Tibial nerve (tissue), 3 donors: ENCODE measurements at regions not wholly inside any gene's neighbourhood (a gene's known extent, or its start where the extent isn't known, plus 50 kb on each side); places are given as distances from the start of the nearest gene placed in this dataset.

Source experiments
- POLR2A ChIP-seq, 2 donors: fragments of 450-650 bp; IDR thresholded peaks; one replicate each; pipeline ENCODE4 v1.6.1; 2017; ENCODE audit warnings: antibody characterized with exemption in 2 of 2, mild to moderate bottlenecking in 2 of 2, moderate library complexity in 2 of 2
- TF ChIP-seq, protein P1 (sequence below), 5 experiments: fragments of 200-600 bp in 3 of 5; fragments of 450-650 bp in 2 of 5; sonication (generic) in 3 of 5; IDR thresholded peaks; one replicate each; pipeline ENCODE4 v1.5.1; 2016 to 2019; ENCODE audit warnings: antibody characterized with exemption in 5 of 5, mild to moderate bottlenecking in 3 of 5, moderate library complexity in 2 of 5

DNA sequence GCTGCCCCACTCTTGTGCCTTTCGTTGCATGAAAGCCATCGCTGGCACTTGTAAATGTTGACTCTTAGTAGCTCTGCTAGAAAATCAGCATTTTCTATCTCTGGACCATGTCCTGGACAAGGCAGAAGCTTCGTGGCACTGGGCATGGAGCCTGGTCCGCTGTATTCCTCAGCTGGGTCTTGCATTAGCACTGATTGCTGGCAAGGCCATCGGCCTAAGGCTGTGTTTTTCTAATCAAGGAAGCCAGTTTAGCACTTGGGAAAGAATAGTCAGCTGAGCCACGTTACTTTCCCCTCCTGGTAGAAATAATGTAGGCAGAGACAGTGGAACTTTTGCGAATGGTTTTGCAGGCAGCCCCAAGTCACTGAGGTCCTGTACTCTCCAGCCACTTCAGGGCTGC, 180.2 kb upstream of the EOLA2 start:
- TF ChIP-seq, protein P1, sequence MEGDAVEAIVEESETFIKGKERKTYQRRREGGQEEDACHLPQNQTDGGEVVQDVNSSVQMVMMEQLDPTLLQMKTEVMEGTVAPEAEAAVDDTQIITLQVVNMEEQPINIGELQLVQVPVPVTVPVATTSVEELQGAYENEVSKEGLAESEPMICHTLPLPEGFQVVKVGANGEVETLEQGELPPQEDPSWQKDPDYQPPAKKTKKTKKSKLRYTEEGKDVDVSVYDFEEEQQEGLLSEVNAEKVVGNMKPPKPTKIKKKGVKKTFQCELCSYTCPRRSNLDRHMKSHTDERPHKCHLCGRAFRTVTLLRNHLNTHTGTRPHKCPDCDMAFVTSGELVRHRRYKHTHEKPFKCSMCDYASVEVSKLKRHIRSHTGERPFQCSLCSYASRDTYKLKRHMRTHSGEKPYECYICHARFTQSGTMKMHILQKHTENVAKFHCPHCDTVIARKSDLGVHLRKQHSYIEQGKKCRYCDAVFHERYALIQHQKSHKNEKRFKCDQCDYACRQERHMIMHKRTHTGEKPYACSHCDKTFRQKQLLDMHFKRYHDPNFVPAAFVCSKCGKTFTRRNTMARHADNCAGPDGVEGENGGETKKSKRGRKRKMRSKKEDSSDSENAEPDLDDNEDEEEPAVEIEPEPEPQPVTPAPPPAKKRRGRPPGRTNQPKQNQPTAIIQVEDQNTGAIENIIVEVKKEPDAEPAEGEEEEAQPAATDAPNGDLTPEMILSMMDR (IDR thresholded peaks at IDR 0.05): no peak
- no peak for TF ChIP-seq POLR2A (IDR thresholded peaks at IDR 0.05)
